K562 (cell line): ENCODE measurements at regions not wholly inside any gene's neighbourhood (a gene's known extent, or its start where the extent isn't known, plus 50 kb on each side); places are given as distances from the start of the nearest gene placed in this dataset.

Experiments used
- CBFA2T3 ChIP-seq: fragments of 450-650 bp; IDR thresholded peaks from 2 replicates; pipeline ENCODE4 v1.6.1; 2017
- CBX3 ChIP-seq, 2 experiments: IDR thresholded peaks; 1 replicate in 1 of 2; 2 replicates in 1 of 2; pipeline ENCODE4 v1.6.1; 2012; ENCODE audit warnings: inconsistent platforms in 2 of 2, low read length in 2 of 2, borderline replicate concordance in 1 of 2, control low read depth in 1 of 2
- CBX8 ChIP-seq: fragments of 200-600 bp; sonication (generic); IDR thresholded peaks from 2 replicates; pipeline ENCODE4 v1.6.1; 2012; ENCODE audit warnings: borderline replicate concordance, mixed run types, low read depth, mild to moderate bottlenecking, moderate library complexity, mixed read lengths, low read length, control low read depth, inconsistent platforms; ENCODE audit not compliant: poor library complexity, severe bottlenecking; ENCODE audit errors: extremely low read depth
- NRF1 ChIP-seq, 2 experiments: fragments of 450-650 bp; IDR thresholded peaks in 1 of 2; conservative IDR thresholded peaks in 1 of 2; 2 replicates each; pipeline ENCODE4 v1.6.1; 2014; ENCODE audit warnings: mild to moderate bottlenecking in 2 of 2
- POLR2AphosphoS2 ChIP-seq: IDR thresholded peaks from 2 replicates; pipeline ENCODE4 v1.6.1; 2012; ENCODE audit warnings: low read length, improper control_type of control experiment
- RBM17 ChIP-seq: fragments of 200-400 bp; formaldehyde crosslinking; IDR thresholded peaks from 2 replicates; pipeline ENCODE4 v1.6.1; 2017; ENCODE audit warnings: low read depth, mild to moderate bottlenecking, low read length, borderline replicate concordance
- SMARCA5 ChIP-seq: fragments of 450-650 bp; IDR thresholded peaks from 2 replicates; pipeline ENCODE4 v1.6.1; 2016
- SMARCC2 ChIP-seq: fragments of 450-650 bp; IDR thresholded peaks from 2 replicates; pipeline ENCODE4 v1.6.1; 2017; ENCODE audit warnings: antibody characterized with exemption, moderate library complexity, mild to moderate bottlenecking, low read depth
- TEAD2 ChIP-seq: fragments of 450-650 bp; IDR thresholded peaks from 2 replicates; pipeline ENCODE4 v1.6.1; 2016; ENCODE audit warnings: missing genetic modification characterization, control low read depth, missing compliant biosample characterization
- TEAD4 ChIP-seq, 2 experiments: sonication (generic) in 1 of 2; formaldehyde crosslinking in 1 of 2; IDR thresholded peaks; 2 replicates each; pipeline versions ENCODE4 v1.6.1 to v1.8.0; 2012 to 2022; ENCODE audit warnings: borderline replicate concordance in 1 of 2, inconsistent platforms in 1 of 2, low read length in 1 of 2, mild to moderate bottlenecking in 1 of 2, missing genetic modification reagents in 1 of 2
- ZNF507 ChIP-seq: conservative IDR thresholded peaks from 2 replicates; pipeline ENCODE4 v1.6.1; 2017; ENCODE audit warnings: missing genetic modification characterization, missing compliant biosample characterization
- ZNF561 ChIP-seq: fragments of 450-650 bp; formaldehyde crosslinking; conservative IDR thresholded peaks from 2 replicates; pipeline ENCODE4 v1.4.0; 2020; ENCODE audit warnings: mild to moderate bottlenecking, moderate library complexity
- TF ChIP-seq, protein P1 (sequence below): fragments of 250-450 bp; sonication (Bioruptor Pico); IDR thresholded peaks from 2 replicates; pipeline ENCODE4 v1.5.0; 2021; ENCODE audit warnings: mild to moderate bottlenecking, moderate library complexity
- TF ChIP-seq, protein P2 (sequence below): fragments of 450-650 bp; formaldehyde crosslinking; IDR thresholded peaks from 2 replicates; pipeline ENCODE4 v1.4.0; 2022; ENCODE audit warnings: mild to moderate bottlenecking, moderate library complexity
- TF ChIP-seq, protein P3 (sequence below), 2 experiments: fragments of 150-350 bp in 1 of 2; IDR thresholded peaks; 2 replicates each; pipeline ENCODE4 v1.6.1; 2012 to 2016; ENCODE audit warnings: low read depth in 2 of 2, low read length in 2 of 2, mild to moderate bottlenecking in 1 of 2, moderate library complexity in 1 of 2
- TF ChIP-seq, protein P4 (sequence below): IDR thresholded peaks from 2 replicates; pipeline ENCODE4 v1.6.1; 2012; ENCODE audit warnings: low read depth, low read length, improper control_type of control experiment, borderline replicate concordance

DNA sequence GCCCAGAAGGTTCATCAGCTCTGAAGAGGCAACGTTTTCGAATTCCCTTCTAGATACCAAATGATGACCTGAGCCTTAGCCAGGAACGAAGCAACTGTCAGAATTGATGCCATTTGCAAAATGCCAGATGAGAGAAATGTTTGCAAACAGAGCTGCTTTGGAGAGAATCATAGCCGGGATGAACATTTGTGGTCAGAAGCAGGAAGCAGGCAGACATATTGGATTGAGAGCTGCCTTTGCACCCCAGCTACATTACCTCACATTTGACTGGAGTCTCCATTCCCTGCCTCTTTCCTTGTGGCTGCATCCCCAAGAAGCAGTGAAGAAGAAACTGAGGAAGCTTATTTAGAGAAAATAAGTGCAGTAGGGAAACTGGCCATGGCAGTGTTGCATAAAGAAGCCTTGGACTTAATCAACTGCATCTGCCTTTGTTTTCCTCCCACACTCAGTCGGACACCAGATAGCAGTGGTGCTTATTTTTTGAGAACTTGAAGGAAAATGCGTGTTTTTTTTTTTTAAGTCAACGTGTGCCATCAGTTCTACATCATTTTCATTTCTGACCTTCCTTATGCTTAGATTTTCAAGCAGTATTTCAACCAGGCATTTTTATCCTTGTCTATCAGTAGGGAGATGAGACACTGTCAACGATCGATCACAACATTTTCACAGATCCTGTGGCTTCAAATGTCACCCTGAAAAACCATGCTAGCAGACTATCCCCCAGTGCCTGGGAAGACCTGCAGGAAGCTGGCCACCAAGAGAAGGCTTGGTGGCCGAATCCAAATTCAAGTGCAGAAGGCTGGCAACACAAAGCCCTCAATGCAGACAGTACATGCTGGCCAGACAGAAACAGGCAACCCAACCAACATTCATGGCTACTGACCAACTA is 541.2 kb upstream of the JARID2 start (continued):
- TF ChIP-seq, protein P1, sequence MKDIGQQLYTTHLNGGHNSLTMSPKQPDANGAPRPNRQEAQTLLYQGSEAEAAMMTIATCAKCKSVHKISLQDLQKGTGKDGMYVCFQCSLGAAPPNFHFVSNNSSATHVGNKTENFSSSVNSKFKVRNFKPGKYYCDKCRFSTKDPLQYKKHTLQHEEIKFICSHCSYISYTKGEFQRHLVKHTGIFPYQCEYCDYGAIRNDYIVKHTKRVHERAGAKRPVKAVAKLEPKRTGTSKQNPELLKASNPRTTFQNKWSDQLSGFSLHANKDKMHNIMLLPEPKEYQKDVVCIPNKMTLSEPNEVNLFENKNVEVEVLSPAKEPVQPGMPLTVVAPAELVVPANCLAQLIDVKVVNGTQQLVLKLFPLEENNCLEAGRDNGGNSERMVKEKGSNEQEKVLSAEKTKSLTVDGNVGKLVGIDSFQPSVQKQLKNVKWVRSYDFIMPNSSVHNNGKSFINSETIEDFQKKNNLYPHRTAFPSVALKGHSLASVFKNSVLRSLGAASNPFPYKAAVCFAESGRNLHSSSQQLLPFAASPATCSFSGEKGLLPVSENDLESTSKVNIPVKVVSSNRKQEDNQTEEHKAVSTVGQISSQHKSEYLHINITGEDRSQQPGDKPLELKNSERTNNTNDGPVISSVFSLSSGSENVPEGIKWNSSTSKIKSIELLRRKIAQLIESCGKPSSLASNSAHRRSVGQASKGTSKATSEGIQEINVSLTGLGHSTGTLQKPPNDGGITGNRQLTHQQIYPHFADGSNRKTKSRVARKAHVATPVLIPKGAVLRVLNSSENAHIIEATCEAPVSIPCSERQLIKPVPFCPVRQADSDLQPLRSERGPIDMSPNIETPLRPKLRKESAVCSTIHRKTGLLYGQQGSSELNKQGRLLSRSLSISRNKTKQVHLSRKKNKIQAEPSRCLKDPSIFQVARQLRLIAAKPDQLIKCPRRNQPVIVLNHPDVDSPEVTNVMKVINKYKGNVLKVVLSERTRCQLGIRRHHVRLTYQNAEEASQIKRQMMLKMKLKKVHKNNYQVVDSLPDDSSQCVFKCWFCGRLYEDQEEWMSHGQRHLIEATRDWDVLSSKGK (CRISPR knock-in tag) = no peak
- TF ChIP-seq CBX8 = no peak
- no peak for TF ChIP-seq ZNF507 (tag)
- TF ChIP-seq CBFA2T3 = peak; percentile 30; the same call in 1 of the 2 replicates
- TF ChIP-seq NRF1 (conservative IDR thresholded peaks at IDR 0.05 in 1 of 2, IDR thresholded peaks at IDR 0.05 in 1 of 2) = no peak
- no peak for TF ChIP-seq SMARCA5
- TF ChIP-seq, protein P2, sequence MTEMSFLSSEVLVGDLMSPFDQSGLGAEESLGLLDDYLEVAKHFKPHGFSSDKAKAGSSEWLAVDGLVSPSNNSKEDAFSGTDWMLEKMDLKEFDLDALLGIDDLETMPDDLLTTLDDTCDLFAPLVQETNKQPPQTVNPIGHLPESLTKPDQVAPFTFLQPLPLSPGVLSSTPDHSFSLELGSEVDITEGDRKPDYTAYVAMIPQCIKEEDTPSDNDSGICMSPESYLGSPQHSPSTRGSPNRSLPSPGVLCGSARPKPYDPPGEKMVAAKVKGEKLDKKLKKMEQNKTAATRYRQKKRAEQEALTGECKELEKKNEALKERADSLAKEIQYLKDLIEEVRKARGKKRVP (CRISPR knock-in tag) = no peak
- no peak for TF ChIP-seq ZNF561 (CRISPR knock-in tag)
- TF ChIP-seq, protein P3, sequence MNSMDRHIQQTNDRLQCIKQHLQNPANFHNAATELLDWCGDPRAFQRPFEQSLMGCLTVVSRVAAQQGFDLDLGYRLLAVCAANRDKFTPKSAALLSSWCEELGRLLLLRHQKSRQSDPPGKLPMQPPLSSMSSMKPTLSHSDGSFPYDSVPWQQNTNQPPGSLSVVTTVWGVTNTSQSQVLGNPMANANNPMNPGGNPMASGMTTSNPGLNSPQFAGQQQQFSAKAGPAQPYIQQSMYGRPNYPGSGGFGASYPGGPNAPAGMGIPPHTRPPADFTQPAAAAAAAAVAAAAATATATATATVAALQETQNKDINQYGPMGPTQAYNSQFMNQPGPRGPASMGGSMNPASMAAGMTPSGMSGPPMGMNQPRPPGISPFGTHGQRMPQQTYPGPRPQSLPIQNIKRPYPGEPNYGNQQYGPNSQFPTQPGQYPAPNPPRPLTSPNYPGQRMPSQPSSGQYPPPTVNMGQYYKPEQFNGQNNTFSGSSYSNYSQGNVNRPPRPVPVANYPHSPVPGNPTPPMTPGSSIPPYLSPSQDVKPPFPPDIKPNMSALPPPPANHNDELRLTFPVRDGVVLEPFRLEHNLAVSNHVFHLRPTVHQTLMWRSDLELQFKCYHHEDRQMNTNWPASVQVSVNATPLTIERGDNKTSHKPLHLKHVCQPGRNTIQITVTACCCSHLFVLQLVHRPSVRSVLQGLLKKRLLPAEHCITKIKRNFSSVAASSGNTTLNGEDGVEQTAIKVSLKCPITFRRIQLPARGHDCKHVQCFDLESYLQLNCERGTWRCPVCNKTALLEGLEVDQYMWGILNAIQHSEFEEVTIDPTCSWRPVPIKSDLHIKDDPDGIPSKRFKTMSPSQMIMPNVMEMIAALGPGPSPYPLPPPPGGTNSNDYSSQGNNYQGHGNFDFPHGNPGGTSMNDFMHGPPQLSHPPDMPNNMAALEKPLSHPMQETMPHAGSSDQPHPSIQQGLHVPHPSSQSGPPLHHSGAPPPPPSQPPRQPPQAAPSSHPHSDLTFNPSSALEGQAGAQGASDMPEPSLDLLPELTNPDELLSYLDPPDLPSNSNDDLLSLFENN (IDR thresholded peaks at IDR 0.05; ENCODE audit: low read depth in 2 of 2, low read length in 2 of 2) = no peak
- no peak for TF ChIP-seq CBX3 (IDR thresholded peaks at IDR 0.05; ENCODE audit: borderline replicate concordance in 1 of 2, low read length in 2 of 2)
- TF ChIP-seq POLR2AphosphoS2 = no peak
- TF ChIP-seq, protein P4, sequence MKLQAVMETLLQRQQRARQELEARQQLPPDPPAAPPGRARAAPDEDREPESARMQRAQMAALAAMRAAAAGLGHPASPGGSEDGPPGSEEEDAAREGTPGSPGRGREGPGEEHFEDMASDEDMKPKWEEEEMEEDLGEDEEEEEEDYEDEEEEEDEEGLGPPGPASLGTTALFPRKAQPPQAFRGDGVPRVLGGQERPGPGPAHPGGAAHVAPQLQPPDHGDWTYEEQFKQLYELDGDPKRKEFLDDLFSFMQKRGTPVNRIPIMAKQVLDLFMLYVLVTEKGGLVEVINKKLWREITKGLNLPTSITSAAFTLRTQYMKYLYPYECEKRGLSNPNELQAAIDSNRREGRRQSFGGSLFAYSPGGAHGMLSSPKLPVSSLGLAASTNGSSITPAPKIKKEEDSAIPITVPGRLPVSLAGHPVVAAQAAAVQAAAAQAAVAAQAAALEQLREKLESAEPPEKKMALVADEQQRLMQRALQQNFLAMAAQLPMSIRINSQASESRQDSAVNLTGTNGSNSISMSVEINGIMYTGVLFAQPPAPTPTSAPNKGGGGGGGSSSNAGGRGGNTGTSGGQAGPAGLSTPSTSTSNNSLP = no peak
- no peak for TF ChIP-seq TEAD2 (tag)
- no peak for TF ChIP-seq TEAD4 (IDR thresholded peaks at IDR 0.05; ENCODE audit: low read length)
- TF ChIP-seq TEAD4 (CRISPR knock-in tag; IDR thresholded peaks at IDR 0.05; ENCODE audit: borderline replicate concordance) = no peak
- no peak for TF ChIP-seq RBM17
- TF ChIP-seq SMARCC2 = no peak
